HG02798 (cell line): ENCODE measurements at regions not wholly inside any gene's neighbourhood (a gene's known extent, or its start where the extent isn't known, plus 50 kb on each side); places are given as distances from the start of the nearest gene placed in this dataset.

ENCODE experiments used
- ATAC-seq: cut with Tn5 transposase; IDR thresholded peaks from one replicate; pipeline ENCODE4 v1.9.1; 2021; ENCODE audit warnings: mild to moderate bottlenecking; ENCODE audit not compliant: unreplicated experiment, poor library complexity

DNA sequence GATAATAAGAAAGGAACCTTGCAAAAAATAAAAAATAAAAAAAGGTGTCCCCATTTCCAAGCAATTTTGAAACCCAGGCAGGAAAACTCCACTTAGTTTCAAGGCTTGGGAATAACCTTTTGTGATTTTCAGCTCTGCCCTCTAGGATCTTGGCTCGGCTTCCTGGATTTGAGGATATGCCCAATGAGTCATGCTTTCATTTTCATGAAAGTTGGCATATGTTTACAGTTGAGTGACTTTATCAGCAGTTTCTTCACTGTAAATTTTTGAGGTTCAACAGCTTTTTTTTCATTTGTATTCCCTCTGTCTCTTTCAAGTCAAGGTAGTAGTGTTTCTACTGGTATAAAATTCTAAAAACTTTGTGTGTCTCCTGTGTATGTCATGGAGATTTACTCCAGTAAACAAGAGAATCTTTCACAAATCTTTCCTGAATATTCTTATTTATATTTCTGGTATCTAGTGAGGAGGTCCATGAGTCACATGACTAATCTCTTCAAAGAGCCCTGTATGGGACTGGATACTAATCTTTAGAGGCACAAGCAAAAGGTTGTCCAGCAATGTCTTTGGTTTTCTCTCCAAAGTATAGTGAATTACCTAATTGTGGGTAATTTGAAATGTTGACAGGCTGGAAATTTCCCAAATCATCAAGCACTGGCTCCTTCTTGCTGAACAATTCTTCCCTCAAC lies 335.3 kb downstream of the BRINP2 start:
- ATAC-seq, result no peak

DNA sequence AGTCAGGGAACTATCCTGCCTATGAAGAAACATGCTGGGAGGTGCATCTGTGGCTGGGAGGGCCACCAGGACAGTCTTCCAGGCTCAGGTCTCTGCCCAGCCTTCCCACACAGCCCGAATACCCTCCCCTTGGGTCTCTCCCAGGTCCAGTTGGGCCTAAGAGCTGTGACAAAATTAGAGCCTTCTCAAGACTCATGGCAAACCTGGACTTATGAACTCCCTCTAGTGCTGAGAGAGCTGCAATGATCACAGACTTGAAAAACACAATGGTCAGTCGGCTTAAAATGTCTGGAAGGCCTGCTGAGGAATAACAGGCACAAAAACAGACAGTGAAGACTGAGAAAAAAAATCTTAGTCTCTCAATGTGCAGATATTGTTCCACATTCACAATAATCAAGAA lies 325.1 kb downstream of the BRINP2 start:
- ATAC-seq, result no peak

DNA sequence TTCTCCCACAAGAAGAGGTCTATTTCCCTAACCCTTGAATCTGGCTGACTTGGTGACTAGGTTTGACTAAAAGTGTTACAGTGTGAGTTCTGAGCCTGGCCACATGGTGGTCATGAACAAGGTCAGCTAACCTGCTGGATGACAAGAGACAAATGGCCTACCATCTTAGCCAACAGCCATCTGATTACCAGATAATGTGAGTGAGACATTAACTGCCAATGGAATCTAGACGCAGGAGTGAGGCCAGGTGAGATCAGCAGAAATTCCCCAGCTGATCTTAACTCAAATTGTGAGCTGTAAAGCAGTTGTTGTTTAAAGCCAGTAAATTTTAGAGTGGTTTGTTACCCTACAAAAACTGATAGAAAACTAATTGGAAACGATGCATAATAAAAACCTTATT lies 320.0 kb downstream of the BRINP2 start:
- ATAC-seq, result no peak

DNA sequence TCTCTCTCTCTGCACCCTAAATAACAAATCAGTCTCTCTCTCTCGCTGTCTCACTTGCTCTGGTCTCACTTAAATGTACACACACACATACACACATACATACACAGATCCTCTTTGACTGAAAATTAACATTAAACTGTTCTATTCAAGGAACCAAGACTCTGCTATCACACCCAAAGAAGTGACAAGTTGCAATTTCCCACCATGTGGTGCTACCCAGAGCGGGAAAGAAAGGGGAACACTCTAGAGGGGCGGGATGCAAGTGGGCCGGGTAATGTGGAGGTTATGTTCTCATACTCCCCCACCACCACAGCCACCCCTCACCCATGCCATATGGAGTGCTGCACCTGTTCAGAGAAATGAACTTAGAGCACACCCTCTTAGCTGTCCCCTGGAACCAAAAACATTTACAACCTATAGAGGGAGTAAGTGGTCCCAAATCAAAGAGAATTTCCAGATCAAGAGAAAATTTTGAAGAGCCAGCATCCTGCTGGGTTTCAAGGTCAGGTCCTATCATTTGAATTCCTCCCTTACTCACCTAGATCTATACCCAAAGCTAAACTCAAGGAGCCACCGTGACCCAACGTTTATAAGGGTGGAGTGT lies 319.4 kb downstream of the BRINP2 start:
- ATAC-seq, result no peak

DNA sequence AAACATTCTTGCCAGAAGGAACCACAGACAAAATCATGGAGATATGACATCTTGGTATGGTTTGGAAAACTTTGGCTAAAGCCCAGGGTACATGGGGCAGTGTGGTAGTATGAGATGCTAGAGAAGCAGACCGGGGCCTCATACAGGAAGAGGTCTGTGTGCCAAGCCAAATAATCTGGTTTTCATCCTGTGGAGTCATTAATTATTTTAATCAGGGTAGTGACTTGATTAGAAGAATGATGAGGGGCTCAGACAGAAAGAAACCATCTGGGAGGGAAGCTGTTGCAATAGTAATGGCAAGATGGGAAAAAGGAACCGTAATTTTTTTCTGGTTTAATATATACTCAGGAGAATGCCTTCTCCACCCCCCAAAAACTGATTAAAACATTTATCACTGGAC lies 318.0 kb downstream of the BRINP2 start:
- no peak for ATAC-seq

DNA sequence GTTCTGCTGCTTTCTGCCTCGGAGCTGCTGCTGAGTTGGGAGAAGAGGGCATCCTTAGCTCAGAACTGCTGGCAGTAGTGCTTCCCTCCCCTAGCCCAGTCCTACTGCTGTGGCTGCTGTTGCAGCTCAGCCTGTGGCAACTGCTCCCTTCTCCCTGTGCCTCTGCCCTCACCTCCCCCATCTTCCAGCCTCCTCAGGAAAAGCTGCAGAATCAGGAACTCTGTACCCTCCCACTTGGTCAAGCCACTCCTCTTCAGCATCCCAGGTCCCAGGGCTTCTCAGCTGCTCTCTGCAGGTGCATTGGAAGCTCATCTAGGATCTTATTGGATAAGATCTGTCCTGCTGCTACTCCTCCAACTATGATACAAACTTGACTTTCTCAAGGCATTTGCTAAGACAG lies 316.7 kb downstream of the BRINP2 start:
- ATAC-seq, result no peak

DNA sequence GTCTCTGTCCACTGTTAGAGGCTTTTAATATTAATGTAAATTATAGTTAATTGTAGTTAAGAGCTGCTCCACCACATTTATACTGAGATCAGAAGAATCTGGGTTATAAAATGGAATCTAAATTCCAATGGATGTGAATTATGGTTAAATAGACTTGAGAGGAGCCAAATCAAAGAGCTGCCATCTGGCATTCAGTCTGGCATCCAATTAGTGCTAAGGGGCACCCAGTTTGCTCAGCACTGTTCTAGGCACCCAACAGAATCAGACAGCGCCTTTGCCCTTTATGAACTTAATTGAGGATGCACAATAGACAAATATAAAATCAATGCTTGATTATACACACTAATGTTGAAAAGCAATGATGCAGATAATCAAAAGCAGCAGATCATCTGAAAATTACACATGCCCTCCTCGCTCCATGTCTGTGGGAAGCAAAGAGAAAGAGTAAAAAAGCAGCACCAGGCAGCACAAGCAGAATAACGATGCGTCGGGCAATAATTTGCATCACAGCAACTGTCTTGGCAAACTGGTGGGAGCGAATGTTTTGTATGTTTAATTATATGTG lies 310.1 kb downstream of the BRINP2 start:
- ATAC-seq, result no peak

DNA sequence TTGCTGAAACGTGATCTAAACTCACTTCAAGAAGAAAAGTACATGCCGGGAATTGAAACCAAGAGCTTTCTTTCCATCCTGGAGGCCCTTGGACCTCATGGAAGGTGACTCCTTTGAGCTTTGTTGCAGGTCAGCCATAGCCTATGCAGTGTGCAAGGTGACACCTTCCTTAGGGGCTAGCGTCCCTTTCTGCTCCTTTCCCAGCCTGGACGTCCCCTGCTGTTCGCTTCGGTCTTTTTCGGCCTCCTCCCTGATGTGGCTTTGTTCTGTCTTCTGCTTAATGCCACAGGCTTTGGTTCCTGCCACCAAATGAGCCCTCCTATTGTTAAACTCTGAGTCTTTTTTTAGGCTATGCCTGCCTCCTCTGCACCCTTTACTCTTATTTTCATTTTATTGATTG lies 308.8 kb downstream of the BRINP2 start:
- no peak for ATAC-seq

DNA sequence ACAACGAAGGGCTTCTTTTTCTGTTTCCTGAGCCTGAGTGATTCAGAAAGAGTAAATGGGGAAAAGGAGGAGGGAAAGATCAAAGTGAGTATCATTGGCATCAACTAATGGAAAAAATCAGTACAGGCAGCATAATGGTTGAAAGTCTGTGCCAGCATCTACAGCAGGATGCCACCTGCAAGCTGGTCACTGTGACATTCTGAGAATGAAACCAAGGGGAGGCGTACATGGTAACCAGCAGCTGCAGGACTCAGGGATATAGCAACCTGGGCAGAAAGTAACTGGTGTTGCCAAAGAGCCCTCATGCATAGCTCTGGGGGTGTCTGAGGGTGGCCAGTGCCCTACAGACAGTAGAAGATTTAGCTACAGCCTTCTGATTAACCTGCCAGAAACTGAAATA lies 305.9 kb downstream of the BRINP2 start:
- no peak for ATAC-seq

DNA sequence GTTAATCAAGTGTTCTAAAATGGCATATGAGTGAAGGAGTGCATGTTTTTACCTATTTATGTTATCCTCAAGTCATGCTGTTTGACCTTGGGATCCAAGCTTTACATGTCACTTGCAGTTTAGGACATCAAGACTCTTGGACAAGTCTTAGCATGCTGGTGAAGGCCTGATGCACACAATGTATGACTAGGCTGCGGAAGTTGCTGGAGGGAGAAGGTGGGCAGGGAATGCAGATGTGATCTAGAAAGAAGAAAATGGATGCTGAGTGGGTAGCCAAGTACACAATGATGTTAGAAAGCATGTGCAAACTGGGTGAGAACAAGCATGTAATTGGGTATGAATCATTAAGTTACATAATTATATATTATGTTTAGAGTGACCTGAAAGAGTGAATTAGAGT lies 301.8 kb downstream of the BRINP2 start:
- no peak for ATAC-seq

DNA sequence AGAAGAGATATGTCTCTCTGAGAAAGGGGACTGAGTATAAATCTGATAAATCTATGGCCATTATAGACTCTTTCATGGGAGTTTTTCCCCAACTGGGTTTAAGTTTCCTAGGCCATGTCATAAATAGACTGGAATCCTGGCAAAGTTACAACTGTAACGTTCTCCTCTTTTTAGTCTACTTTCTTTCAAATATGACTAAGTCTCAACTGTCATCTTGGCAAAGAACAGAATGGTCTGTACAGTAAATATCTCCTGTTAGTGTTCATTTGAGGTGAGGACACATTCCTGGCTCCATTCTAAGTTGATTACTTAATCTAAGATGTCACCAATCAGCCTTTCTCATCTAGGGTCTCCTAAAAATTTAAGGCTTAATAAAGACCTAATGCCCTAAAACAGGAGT lies 300.5 kb downstream of the BRINP2 start:
- ATAC-seq, result no peak

DNA sequence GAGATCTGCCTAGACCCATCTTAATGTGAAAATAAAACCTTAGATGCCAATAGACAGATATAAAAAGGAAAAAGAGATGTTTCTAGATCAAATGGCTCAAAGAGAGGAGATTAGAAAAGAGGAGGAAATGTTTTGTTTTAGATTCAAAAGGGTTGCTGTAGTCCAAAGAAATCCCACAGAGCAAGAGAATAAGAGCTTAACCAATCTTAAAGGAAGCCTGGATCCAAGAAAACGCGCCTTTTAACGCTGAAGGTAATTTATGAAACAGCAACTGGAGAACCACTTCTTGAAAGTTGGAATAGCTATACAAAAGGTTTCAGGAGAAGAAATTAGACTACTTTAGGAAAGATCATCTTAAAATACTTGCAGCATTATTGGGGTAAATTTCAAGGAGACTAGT lies 298.8 kb downstream of the BRINP2 start:
- ATAC-seq, result no peak

DNA sequence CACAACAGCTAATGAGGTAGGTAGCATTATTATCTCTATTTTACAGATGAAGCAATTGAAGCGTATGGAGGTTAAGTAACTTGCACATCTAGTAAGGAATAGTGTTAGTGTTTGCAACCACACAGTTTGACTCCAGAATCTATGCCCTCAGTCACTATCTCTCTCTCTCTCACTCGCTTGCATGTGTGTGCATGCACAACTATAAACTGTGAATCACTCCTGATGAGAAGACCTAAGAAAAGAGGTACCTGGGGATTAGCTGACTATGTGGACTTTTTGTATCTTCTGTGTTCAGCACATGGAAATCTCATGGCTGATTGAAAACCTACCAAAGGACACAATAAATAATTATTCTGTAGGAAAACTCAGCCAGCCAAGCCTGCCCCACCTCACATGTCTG lies 295.5 kb downstream of the BRINP2 start:
- no peak for ATAC-seq

DNA sequence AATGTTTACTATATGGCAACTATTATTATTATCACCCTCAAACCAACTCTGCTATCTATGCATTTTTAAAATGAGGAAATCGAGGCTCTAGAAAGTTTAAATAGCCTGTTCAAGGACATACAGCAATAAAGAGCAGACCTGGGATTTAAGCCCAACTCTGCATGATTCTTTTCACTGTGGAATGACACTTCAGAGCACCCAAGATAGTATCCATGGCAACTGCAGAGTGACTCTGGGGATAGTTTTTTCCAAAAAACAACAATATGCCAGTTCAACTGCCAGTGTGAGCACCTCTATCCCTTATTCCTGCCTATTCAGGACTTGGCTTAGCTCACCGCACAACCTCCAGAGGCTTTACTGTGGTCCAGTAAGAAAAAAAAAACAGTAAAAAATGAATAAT lies 293.9 kb downstream of the BRINP2 start:
- no peak for ATAC-seq

DNA sequence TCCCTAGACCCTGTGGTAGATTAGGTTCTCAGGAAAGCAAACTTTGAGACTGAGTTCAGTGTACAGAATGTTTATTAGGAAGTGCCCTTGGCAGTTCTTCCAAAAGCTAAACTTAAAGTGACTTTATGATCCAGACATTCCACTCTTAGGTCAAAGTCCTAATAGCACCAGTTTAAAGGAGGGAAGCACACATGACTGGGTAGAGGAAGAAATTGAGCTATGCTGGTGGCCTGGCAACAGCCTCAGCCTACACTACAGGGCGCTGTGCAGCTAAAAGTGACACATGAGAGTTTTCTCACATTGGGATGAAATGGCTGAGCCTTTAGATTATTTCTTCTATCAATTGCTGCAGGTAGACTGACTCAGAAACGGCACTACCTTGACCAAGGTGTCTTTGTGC lies 280.4 kb downstream of the BRINP2 start:
- no peak for ATAC-seq

DNA sequence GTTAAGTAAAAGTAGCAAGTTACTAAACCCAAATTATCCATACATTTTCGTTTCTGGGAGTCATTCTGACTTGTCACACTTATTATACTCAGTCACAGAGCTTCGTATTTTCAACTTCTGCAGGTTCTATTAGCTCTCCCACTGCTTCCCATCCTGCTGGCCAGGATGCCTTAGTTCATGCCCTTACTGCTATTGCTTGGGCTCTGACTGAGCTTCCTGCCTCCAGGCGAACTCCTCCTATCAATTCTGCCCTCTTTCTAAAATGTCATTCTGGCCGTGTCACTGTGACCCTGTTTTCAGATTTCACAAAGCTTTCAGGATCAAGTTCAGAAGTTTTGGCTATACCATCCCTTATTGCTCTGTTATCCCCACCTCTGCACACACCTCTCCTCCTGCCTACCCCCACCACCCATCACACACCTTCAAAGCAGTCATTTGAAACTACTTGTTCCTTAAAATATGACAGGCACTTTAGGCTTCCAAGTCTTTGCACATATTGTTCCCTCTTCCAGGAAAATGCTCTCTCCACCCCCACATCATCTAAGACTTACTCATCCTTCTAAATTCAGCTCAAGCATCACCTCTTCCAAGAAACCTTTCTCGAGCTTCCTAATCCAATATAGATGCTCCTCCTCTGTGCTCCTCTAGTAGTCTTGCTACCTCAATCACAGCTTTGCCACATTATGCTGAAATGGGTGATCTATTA lies 278.0 kb downstream of the BRINP2 start:
- no peak for ATAC-seq

DNA sequence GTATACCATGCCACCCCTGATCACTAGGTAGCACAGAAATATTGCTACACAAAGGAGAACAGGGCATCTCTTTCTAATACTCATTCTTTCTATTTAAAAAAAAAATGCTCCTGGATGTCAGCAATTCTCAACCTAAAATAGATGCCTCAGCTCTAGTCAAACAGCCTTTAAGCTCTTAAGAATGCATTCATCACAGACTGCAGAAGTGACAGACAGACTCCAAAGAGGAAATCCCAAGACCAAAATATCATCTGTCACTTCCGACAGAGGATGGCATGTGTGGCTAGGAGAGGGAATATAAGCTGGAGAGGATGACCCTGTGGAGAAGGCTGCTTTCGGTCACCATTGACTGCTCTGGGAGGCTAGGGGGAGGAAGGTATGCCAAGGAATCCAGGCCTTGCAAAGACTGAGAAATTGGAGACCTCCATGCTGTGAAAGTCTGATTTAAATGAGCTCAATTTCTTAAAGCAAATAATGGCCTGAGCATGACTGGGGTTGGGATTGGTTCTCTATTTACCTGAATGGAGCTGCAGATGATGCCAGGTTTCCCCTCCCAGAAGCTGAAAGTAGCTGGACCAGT lies 277.4 kb downstream of the BRINP2 start:
- ATAC-seq, result no peak

DNA sequence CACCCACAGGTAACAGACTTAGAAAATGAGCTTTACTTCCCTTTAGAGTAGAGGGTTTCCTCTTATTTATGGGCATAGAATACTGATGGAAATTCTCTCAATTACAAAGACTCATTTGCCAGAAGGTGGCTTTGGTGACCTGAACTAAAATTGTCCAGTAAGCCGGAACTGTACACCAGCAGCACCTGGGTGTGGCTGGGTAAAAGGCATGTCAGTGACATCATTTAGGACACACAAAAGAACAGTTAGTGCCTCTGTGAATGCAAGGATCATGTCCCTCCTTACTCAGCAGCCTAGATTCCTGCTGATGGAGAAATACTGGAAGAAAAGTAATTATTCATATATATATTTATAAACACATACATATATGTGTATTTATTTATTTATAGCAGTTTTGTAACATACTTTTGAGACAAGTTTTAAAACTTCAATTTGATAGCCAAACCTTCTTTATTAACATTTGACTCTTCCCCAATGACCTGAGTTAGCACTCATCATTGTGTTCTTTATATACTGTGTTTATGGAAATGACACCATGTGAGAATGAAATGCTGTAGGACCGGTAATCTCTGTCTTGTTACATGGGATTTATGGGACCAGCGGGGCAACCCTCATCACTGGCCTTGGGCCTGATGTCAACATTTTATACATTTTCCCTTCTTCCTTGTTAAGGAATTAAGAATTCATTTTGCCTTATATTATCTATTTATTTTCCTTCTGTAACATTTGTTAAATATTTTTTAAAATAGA lies 274.4 kb downstream of the BRINP2 start:
- ATAC-seq, result no peak

DNA sequence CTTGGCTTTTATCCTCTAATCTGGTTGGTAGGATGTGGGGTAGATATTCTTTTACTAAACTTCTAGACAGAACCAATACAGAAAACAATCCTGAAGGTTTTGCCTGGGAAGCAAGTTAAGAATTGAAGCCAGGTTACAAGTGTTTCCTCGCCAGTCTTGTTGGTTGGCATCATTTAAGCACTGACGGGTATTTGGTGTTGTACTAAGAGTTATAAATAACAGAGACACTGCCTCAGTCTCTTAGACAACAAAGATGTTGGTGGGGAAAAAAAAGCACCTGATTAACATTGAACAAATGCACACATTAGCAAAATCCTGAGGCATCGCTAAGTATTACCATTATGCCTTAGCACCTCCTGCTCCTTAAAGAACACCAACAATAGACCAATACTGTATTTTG lies 272.2 kb downstream of the BRINP2 start:
- no peak for ATAC-seq

DNA sequence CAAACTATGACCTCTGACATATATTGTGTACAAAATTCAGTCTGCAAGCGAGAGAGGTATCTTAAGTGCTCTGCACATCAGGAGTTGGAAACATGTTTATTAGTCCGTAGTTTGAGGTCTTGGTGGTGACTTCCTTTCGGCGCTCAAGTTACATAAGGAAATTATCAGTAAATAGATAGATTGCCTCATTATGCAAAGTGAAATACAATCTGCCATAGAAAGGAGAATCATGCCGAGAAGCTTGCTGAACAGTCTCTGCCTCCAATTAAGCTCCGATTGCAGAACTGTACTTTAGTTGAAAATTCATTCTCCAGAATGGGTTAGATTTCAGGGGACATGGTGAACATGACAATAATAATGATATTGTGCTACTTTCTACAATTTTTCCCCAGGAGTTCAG lies 271.8 kb downstream of the BRINP2 start:
- no peak for ATAC-seq

DNA sequence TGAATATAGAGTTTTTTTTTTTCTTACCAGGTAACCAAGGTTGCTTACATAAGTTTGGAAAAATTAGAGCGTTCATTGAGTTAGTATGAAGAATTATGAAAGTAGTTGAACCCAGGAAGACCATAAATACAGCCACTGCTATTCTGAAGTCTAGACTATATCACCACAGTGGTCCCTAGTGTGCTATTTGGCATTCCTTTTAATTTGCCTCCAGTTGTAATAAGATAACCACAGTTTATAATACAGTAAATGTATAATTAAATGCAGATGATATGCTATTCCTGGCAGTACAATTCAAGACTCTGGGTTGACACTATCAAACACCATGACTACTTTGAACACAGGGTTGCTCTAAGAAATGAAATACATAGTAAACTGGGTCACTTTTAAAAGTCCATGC lies 270.5 kb downstream of the BRINP2 start:
- no peak for ATAC-seq
